NCI-H1417 treated with DMSO at 0.1 percent for 48 hours (cell line): ENCODE measurements at regions not wholly inside any gene's neighbourhood (a gene's known extent, or its start where the extent isn't known, plus 50 kb on each side); places are given as distances from the start of the nearest gene placed in this dataset.

Source experiments
- DNase-seq: peaks from one replicate; lab custom pipeline; 2025; lab: John Stamatoyannopoulos, UW

DNA sequence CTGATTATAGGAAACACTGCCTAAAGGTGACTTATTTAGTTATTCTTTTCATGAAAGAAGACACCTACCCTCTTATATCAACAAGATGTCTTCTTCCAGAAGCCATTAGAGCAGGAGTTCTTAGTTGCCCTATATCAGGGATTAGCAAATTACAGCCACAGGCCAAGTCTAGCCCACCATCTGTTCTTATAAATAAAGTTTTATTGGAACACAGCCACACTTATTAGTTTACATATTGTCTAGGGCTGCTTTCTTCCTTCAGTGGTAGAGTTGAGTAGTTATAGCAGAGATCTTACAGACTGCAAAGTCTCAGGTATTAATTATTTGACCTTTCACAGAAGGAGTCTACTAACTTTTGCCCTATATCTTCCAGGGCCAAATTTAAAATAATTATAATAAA lies 157.2 kb upstream of the NOCT start:
- DNase-seq = no peak

DNA sequence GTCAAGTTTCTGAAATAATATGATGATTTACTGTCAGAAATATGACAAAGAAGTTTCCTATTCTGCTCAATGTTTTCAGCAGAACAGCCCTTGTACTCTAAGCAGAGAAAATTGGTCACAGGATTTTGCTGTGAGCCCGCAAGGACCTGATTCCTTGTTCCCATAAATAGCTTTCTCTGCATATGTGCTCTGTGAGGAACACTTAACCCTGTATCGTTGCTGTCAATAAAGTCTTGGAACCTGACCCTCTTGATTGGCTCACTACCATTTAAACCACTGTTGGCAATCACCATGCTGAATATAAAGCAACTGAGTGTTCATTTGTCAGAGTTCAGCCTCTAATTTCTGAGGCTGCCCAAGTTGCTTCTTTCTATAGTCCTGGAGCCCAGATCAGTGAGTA lies 158.2 kb upstream of the NOCT start:
- DNase-seq = no peak

DNA sequence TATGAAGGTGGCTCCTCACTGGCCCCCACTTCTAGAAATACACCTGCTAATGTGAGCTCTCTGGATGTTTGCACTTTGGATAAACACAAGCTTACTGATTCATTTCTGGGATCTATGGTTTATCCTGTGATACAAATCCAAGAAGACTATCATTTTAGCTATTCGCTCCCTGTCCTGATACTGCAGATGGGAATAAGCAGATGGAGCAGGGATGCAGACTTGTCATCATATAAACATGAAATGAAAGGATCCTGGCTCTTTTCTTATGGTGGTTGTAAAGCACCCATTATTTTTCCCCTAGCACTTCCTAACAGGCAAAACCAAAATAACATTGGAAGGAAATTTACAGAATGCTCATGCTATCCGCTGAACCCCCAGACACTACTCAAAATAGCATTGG lies 162.9 kb upstream of the NOCT start:
- no peak for DNase-seq

DNA sequence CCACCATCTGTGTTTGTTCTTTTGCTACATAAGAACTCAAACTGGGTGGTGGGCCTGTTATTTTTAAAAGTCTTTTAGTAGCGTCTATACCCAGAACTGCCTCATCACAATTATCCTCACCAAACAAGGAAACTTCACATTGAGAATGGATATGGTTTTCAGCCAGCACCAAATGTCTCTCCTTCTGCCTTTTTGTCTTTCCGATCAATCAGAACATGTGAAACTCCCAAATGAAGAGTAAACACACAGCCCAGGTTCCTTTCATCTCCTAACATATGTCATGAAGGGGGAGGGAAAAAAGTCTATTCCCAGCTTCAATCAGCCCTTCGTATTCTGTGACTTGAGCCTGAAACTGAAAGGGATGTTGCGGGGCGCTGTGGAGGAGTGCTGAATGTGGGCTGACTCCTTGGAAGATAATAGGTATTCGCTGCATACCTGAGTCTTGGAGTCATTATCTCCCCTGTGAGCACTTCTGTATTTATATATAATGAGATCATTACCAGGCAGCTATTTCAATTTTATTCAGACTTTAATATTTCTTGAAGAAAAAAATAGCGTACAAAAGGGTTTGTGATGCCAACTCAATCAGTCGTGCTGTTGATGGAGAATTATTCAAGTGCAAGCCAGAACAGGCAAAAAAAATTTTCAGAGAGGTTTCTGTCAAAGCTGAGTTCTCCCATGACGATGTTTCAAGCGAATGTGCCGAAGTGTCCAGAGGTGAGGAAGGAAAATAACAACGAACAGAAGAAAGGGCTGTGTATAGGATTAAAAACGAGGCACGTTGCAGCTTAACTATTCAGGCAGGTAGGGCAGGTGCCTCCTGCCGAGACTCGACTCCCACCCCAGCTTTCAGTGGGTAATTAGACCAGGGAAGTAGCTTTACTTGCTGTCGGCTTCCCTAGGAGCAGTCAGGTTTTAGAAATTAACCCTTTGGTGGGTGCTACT lies 163.9 kb upstream of the NOCT start:
- DNase-seq = peak; percentile 61

DNA sequence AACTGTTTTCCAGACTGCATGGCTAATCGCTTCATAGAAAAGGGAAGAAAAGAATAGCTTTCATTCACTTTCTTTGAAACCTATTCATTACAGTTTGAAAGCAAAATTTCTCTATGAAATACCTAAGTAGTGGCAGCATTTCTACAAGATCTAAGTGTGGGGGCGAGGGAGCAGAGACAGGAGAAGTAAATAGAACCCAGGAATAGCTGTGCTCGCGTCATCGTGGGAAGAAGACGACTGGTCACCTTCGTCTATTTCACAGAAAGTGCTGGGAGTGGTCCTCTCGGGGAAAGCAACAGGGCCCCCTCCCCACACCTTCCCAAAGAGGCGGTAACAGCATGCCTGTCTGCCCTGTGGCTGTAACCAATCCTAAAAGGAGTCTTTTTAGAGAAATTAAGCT lies 169.9 kb upstream of the NOCT start:
- DNase-seq = no peak

DNA sequence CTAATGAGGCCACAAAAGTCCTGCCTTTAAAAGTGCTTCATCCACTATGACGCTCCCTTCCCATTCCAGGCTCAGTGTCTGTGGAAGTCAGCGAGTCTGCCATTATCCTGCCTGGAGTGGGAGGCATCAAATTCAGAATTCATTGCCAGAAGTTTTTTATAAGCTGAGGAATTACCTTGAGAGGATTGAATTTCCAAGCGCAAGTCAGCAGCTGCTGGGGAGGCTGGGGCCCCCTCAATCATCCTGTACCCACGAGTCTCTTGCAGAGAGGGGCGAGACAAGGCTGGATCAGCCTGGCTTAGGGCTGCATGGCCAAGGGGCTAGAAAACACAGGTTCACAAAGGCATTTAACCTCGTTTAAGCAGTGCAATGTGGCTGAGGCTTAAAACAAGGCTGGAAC lies 170.5 kb upstream of the NOCT start:
- no peak for DNase-seq

DNA sequence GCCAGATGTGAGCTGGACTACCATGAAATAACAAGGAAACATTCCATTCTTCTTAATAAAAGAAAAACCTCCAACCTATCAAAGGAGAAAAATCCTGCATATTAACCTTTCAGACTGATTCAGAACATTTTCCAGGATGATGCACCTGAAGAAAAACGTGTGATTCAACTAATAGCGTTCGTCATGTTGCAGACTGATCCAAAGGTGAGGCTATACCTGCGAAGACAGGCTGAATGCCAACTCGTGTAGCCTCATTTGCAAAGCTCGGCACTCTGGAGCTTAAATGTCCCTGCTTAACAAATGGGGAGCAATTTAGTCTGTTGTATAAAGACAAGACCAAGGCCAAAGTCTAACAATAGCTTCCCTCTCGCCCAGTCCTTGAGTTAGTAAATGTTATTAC lies 172.0 kb upstream of the NOCT start:
- no peak for DNase-seq

DNA sequence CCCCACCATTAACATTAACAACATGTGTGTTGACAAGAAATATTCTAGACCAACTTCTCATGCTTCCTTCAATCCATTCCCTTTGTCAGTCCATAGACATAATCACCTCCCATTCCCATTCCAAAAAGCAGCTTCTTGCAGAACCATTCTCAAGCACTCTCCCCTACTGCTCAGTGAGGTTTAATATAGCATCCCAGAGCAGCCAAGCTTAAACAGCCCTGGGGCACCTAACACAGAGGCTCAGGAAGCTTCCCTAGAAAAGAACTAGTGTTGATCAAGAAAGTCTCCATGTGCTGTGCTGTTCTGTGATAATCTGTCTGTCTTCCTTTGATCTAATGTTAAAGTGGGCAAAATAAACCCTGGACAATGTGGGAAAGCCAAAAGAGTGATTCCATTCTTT lies 174.2 kb upstream of the NOCT start:
- DNase-seq = no peak

DNA sequence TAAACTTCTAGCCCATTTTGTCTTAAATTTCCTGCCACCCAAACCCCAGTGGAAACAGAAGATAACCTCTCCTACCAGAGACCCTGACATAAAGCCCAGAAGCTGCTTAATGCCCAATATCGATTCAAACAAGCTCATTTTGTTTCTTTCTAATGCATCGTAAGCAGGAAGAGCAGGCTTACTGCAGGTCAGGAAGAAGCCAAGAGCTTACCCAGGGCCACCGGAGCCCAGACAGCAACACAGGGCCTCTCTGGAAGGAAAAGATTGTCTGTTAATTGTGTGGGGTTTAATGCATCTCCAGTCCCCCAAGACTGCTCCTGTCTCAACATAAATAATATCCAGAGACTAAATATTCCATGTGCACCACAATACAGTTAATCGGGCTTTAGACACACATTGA lies 177.3 kb upstream of the NOCT start:
- DNase-seq = no peak

DNA sequence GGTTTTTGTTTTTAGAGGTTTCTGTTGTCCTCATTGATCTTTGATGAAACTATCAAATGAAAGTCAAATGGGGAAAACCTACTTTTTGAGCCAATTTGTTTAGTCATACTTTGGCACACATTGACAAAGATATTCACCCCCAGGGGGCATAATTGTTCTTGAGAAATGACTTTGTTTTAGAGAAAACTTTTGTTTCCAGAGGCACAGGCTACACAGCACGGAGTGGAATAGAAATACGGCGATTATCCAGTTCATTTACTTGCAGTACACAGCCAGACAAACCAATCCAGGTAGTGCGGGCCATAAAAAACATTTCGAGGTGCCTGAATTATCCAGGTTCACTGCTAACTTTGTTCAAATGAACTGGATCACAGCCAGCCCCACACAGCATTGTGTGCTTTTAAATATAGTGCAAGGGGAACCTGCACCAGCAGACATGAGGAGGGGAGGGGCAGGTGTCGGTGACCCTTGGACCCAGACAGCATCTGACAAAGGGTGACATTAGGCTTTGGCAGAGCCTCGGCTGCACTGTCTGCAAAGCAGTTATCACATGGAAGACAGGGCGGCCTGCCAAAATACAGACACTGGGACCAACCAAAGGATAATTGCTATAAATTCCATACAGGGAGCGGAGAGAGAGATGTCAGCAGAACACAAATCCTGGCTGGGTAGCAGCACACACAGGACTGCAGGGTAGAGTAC lies 179.6 kb upstream of the NOCT start:
- no peak for DNase-seq

DNA sequence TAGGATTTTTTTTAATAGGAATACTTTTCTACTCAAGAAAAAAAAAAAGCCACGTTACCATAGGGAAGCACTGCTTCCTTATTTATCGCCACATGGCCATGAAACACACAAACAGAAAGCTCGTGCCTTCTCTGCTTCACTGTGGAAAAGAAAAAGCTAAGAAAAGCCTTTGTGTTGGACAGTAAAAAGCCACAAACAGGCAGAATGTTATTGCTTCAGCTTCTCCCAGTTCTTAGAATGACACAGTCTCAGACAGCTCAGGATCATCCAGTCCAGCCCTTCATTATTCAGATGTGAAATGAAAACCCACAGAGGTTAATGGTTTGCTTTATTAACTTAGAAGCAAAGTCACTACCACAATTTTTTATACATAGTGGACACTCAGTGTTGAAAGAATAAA lies 181.6 kb upstream of the NOCT start:
- no peak for DNase-seq

DNA sequence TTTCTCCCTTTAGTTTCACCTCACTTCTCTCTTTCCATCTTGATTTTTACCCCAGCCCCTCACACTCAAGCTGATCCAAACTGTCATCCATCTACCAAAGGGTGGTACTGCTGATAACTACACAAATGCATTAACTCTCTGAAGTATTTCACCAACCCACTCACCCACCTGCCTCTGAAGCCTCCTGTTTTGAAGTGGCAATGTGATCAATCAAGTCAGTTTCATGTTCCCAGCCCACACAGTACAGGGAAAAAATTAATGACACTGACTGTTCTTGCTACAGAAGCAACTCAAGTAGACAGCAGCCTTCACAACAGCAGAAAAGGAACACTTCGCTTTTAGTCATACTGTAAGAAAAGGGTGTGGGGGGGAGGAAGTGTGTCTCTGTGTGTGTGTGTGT lies 183.0 kb upstream of the NOCT start:
- DNase-seq = no peak

DNA sequence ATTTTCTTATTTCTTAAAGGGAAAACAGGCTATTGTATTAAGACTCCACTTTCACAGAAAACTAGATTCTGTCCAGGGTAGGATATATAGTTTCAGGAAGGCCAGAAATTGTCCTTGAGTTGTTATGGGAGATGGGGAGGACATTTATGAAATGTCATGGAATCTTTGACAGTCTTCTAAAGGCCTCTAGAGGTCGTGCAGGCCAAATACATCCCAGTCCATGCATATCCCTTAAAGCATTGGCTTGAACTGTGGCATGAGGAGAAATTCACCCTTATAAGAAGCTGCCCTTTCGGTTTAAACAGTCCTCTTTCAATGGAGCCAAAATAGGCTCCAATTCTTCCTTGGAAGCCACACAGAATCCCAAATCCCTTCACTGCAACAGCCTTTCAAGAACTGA lies 183.6 kb upstream of the NOCT start:
- no peak for DNase-seq

DNA sequence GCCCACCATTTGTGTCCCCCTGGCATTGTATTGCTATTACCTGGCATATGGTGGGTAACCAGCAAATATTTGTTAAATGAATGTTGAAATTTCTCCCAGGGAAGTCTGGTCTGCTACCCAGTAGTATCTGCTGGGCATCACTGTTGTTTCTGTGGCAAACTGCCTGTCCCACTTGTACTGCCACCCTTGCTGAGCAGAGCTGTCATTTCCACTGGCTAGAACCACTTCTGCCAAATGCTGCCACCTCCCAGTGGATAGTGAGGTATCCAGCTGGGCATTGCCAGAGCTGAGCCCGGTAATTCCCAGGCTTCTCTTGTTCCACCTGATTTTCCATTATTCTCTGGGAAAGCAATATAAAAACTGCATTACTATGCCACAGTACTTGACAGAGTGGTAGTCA lies 186.7 kb upstream of the NOCT start:
- DNase-seq = no peak

DNA sequence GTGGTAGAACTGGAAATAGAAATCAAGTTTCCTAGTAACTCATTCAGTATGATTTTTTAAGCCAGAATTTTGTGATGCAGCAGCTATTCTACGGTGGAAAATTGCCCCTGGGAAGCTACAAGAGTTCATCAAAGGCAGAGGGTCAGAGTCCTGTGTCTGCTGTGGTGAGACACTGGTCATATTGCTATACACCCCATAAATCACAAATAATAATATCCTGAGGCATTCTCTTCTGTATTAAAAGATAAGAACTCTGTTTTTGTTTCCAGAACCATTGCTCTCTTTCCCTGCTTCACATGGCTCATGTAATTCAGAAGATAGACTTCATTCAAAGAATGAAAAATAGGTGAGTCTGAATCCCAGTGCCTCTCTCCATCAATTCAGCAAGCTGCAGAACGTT lies 188.8 kb upstream of the NOCT start:
- no peak for DNase-seq

DNA sequence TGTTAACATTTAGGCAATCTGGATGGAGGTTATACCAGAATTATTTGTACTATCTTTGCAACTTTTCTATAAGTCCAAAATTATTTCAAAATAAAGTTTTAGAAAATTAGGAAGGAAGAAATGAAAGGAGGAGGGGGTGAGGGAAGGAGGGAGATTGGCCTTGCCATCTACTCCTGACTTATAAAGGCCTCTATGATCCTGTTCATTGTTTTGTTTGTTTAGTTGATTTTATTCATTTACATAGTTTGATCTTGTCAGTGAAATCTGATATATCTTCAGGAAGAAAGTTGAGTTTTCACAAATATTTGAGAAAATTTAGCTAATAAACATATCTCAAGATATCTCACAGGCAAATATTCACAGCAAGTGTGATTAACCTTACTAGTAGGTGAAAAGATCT lies 189.3 kb upstream of the NOCT start:
- DNase-seq = no peak

DNA sequence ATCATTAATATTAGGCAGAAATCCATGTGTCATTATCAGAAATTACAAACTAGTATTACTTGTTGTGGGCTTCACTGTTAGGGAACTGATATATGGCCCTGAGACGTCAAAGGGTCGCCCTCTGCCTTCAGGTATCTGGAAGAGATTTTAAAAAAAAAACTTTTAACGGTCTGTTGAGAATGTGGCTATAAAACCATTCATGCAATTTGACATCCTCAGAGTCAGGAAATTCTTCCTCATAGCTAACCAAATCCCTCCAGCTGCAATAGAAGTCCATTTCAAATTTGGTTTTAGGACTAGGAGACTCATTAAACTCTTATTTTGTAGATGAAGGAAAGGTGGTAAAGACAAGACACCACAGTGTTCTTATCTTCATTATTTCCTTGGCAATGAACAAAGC lies 194.2 kb upstream of the NOCT start:
- no peak for DNase-seq

DNA sequence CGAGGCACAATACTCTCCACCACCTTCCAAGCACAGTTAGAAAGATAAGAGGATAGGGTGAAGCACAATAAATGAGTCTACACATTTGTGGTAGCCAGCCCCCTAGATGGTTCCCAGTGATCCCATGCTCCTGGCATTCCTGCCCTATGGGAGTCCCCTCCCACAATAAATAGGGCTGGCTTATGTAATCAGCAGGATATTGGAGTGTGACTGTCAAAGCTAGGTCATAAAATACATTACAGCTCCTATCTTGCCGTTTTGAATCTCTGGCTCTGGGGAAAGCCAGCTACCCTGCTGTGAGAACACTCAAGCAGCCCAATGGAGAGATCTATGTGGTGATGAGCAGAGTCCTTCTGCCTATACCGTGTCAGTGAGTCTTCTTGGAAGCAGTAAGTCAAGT lies 198.7 kb upstream of the NOCT start:
- no peak for DNase-seq

DNA sequence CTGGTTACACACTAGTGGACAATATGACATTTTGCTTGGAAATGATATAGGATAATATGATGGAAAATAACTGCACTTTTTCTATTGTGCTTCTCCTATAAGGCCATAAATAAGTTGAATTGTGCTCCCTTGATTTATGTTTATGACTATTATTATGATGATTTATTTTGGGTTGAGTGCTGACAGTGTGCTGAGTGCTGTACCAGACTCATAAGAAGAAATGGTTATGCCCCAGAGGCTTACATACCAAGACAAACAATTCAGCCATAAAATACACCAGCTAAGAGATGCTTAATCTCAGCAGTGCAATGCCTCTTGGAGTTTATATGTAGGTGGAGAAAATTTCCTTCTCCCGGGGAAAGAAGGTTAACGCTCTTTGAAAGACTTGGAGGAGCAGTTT lies 199.8 kb upstream of the NOCT start:
- no peak for DNase-seq

DNA sequence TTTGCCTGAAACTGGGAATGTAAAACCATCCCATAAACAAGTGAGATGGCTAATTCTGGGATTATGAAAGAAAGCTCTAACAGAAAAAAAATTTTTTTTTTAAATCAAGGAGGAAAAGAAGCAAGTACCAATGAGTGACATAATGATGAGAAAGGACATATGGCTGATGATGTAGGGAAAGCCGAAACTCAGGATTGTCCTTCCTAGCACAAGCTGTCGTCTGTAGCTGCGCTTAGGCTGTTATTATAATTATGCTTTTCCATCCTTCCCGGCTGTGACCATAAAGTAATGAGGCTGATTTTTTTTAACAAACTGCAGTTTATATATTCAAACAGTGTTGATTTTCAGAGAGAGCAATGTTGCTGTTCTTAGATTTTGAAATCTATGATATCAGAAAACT lies 209.8 kb upstream of the NOCT start:
- DNase-seq = no peak

DNA sequence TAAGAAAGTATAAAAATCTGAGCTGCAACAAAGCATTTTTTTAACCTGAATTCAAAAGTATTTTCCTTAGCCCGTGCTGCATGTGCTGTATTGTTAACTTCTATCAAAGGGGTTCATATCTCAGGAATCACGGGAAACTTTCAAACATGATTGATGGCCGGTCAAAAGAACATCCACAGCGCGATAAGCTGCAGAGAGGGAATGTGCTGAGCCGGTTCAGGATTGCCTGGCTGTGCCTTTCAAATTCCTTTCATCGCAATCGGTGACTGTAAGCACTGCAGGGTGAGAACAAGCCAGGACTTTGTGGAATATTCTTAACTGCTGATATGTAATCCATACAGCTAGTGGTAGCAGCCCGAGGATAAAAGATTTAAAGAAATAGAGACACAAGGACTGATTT lies 210.9 kb upstream of the NOCT start:
- no peak for DNase-seq

DNA sequence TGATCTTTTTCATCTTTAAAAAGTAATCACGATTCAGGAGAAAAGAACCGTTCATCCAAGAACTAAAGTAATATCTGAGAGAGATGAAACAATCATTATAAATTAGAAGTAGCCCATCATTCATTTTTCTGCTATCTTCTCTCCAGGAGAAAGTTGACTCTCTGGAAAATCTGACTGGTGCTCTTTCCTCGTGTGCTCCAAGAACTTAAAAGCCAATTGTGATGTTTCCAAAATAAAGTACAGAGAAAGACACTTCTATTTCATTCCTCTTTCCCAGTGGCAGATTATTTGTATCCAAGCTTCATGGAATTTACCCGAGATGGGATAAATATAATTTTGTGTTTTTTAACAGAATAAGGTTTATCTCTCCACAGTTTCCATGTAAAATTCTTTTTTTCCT lies 212.5 kb upstream of the NOCT start:
- DNase-seq = no peak

DNA sequence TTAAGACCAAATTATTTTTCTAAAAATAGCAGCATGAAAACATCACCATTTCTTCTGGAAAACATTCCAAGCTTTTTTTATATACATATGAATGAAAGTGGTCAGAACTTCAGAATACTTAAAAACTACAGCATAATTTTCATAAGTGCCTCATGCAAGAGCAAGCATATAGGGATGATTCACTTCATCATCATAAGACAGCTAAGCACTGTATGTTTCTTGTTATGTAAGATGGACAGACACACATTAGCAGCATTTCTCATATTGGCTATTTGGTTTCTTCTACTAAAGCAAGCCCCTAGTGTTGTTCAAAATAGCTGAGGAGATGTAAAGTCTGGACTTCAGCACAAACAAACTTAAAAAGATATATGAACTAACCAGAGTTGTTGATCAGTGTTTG lies 213.1 kb upstream of the NOCT start:
- no peak for DNase-seq

DNA sequence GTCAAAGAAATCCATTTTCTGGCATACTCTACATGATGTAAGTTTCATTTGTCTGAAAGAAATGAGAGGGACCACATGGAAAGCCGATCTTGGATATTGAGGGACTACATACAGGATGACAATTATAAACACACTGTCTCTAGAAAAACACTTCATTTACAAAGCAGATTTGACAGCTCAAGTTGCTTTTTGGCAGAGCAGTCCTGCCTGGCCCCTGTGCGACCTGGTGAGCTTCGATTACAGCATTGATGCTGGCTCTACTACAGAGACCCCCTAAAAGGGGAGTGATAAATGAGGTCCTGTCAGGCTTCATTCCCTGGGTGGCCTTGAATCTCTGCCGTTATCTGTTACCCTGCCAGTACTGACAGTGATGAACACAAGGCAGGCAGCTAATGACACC lies 215.2 kb upstream of the NOCT start:
- DNase-seq = no peak
